Endothelial cell of umbilical vein (primary cell): ENCODE measurements at regions not wholly inside any gene's neighbourhood (a gene's known extent, or its start where the extent isn't known, plus 50 kb on each side); places are given as distances from the start of the nearest gene placed in this dataset.

ENCODE experiments used
- FOS ChIP-seq: IDR thresholded peaks from 2 replicates; pipeline ENCODE4 v1.6.1; 2011; ENCODE audit warnings: mild to moderate bottlenecking, low read length, moderate library complexity, borderline replicate concordance; ENCODE audit not compliant: insufficient read depth
- POLR2A ChIP-seq: IDR thresholded peaks from 2 replicates; pipeline ENCODE4 v1.6.1; 2012; ENCODE audit warnings: low read depth, mild to moderate bottlenecking, control low read depth, low read length
- POLR2AphosphoS5 ChIP-seq: IDR thresholded peaks from 2 replicates; pipeline ENCODE4 v1.6.1; 2012; ENCODE audit warnings: low read depth, mild to moderate bottlenecking, control low read depth, low read length, moderate library complexity; ENCODE audit not compliant: insufficient read depth
- TF ChIP-seq, protein P1 (sequence below), 2 donors: IDR thresholded peaks; 1 replicate in 1 of 2; 2 replicates in 1 of 2; pipeline ENCODE4 v1.5.1; 2011; ENCODE audit warnings: low read length in 2 of 2, mild to moderate bottlenecking in 2 of 2, moderate library complexity in 2 of 2, control low read depth in 1 of 2, inconsistent platforms in 1 of 2, low read depth in 1 of 2; ENCODE audit not compliant: insufficient read depth in 1 of 2; ENCODE audit errors: extremely low read depth in 1 of 2

- no peak for TF ChIP-seq POLR2AphosphoS5
- TF ChIP-seq, protein P1, sequence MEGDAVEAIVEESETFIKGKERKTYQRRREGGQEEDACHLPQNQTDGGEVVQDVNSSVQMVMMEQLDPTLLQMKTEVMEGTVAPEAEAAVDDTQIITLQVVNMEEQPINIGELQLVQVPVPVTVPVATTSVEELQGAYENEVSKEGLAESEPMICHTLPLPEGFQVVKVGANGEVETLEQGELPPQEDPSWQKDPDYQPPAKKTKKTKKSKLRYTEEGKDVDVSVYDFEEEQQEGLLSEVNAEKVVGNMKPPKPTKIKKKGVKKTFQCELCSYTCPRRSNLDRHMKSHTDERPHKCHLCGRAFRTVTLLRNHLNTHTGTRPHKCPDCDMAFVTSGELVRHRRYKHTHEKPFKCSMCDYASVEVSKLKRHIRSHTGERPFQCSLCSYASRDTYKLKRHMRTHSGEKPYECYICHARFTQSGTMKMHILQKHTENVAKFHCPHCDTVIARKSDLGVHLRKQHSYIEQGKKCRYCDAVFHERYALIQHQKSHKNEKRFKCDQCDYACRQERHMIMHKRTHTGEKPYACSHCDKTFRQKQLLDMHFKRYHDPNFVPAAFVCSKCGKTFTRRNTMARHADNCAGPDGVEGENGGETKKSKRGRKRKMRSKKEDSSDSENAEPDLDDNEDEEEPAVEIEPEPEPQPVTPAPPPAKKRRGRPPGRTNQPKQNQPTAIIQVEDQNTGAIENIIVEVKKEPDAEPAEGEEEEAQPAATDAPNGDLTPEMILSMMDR (IDR thresholded peaks at IDR 0.05; ENCODE audit: extremely low read depth in 1 of 2, insufficient read depth in 1 of 2, low read depth in 1 of 2, low read length in 2 of 2) = peak; percentile 26
- TF ChIP-seq FOS = no peak
- no peak for TF ChIP-seq POLR2A
These were observed 1638.8 kb upstream of the PCDH7 start for GRCh38 chr4:29081234-29081955.
